Peyer's patch (tissue), 4 donors: ENCODE measurements at regions not wholly inside any gene's neighbourhood (a gene's known extent, or its start where the extent isn't known, plus 50 kb on each side); places are given as distances from the start of the nearest gene placed in this dataset.

Experiments
- POLR2A ChIP-seq, 2 donors: fragments of 450-650 bp; IDR thresholded peaks; one replicate each; pipeline ENCODE4 v1.5.1; 2017; ENCODE audit warnings: antibody characterized with exemption in 2 of 2, mild to moderate bottlenecking in 2 of 2, moderate library complexity in 2 of 2
- TF ChIP-seq, protein P1 (sequence below), 6 experiments: fragments of 450-650 bp in 4 of 6; fragments of 200-600 bp in 2 of 6; sonication (generic) in 1 of 6; IDR thresholded peaks; one replicate each; pipeline ENCODE4 v1.5.1; 2017 to 2019; ENCODE audit warnings: antibody characterized with exemption in 6 of 6, mild to moderate bottlenecking in 3 of 6, moderate library complexity in 1 of 6

DNA sequence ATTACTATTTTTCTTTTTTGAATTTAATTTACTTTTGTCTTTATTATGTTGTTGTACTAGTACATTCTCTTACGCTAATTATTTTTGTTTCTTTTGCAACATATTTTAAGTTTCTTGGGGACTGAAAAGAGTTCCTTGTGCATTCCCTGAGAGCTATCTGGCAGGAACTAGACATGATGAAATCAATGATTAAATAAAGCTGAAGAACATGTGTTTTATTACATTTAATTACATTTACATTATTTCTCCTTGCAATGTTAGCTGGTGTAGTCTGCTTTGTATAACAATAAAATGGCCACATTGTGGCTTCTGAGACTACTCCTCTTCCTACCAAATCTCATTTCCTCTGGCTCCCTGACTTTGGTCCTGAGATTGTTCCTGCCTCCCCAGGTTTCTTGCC, 244.9 kb downstream of the NDFIP2 start:
- TF ChIP-seq, protein P1, sequence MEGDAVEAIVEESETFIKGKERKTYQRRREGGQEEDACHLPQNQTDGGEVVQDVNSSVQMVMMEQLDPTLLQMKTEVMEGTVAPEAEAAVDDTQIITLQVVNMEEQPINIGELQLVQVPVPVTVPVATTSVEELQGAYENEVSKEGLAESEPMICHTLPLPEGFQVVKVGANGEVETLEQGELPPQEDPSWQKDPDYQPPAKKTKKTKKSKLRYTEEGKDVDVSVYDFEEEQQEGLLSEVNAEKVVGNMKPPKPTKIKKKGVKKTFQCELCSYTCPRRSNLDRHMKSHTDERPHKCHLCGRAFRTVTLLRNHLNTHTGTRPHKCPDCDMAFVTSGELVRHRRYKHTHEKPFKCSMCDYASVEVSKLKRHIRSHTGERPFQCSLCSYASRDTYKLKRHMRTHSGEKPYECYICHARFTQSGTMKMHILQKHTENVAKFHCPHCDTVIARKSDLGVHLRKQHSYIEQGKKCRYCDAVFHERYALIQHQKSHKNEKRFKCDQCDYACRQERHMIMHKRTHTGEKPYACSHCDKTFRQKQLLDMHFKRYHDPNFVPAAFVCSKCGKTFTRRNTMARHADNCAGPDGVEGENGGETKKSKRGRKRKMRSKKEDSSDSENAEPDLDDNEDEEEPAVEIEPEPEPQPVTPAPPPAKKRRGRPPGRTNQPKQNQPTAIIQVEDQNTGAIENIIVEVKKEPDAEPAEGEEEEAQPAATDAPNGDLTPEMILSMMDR (IDR thresholded peaks at IDR 0.05) = no peak
- TF ChIP-seq POLR2A (IDR thresholded peaks at IDR 0.05) = no peak
